ENCODE measurements at regions not wholly inside any gene's neighbourhood (a gene's known extent, or its start where the extent isn't known, plus 50 kb on each side); places are given as distances from the start of the nearest gene placed in this dataset.

GRCh38 chr3:104832530-104832929 is 534.2 kb upstream of the ALCAM start:
- H3K4me3 ChIP-seq (ENCODE audit: low read length): no peak overlapping the region
- Mint-ChIP-seq H3K27me3 (ENCODE audit: low read depth in 2 of 2) (no peaks in the 10 kb centered on the region), H3K27ac (no peak overlapping the region), H3K4me3 (no peak overlapping the region), H3K4me1 (no peaks in the 10 kb centered on the region), H3K36me3 (no peaks in the 10 kb centered on the region), H3K9me3 (peaks cover 7 to 16% of the 10 kb centered on the region in 2 donors)
- H3K4me1 ChIP-seq (ENCODE audit: control insufficient read depth, insufficient read depth, low read length): no peaks in the 10 kb centered on the region
- H3K27me3 ChIP-seq (ENCODE audit: control insufficient read depth, insufficient read depth, low read length): no peaks in the 10 kb centered on the region
- DNase-seq: no peak
- no peak overlapping the region for H3K27ac ChIP-seq (ENCODE audit: low read length)
- ATAC-seq: no peak
- intact Hi-C loops (cut with micrococcal nuclease): no loop called here
- TF ChIP-seq CTCF (IDR thresholded peaks at IDR 0.05): no peak
- H3K9me3 ChIP-seq (ENCODE audit: control insufficient read depth, insufficient read depth, low read length): no peaks in the 10 kb centered on the region
- no peaks in the 10 kb centered on the region for H3K36me3 ChIP-seq (ENCODE audit: control insufficient read depth, insufficient read depth, low read length)

- Histone ChIP-seq H3K27me3 (ENCODE audit: control insufficient read depth, insufficient read depth, low read length) (no peaks in the 10 kb centered on the region), H3K9me3 (ENCODE audit: control insufficient read depth, insufficient read depth, low read length) (no peaks in the 10 kb centered on the region), H3K4me3 (ENCODE audit: low read length) (no peak overlapping the region), H3K27ac (ENCODE audit: low read length) (no peak overlapping the region), H3K4me1 (ENCODE audit: control insufficient read depth, insufficient read depth, low read length) (no peaks in the 10 kb centered on the region), H3K36me3 (ENCODE audit: control insufficient read depth, insufficient read depth, low read length) (no peaks in the 10 kb centered on the region)
- Mint-ChIP-seq H3K36me3 (no peaks in the 10 kb centered on the region), H3K4me3 (no peak overlapping the region), H3K27me3 (ENCODE audit: low read depth in 2 of 2) (no peaks in the 10 kb centered on the region), H3K4me1 (no peaks in the 10 kb centered on the region), H3K27ac (no peak overlapping the region), H3K9me3 (peaks cover 9 to 16% of the 10 kb centered on the region in 2 donors)
- 35% methylated on average over 1 of the region's 1 CpG for WGBS (ENCODE audit: insufficient coverage)
- DNase-seq (no peak), ATAC-seq (no peak)
- intact Hi-C loops (cut with micrococcal nuclease): no loop called here
- TF ChIP-seq CTCF (IDR thresholded peaks at IDR 0.05): no peak
These were observed 531.3 kb upstream of the ALCAM start for GRCh38 chr3:104835376-104835775.

GRCh38 chr3:104846270-104846669 is 520.4 kb upstream of the ALCAM start:
- intact Hi-C loops (cut with micrococcal nuclease): no loop called here
- Mint-ChIP-seq H3K27ac (no peak overlapping the region), H3K4me1 (no peaks in the 10 kb centered on the region), H3K9me3 (peaks cover 14 to 24% of the 10 kb centered on the region in 2 donors), H3K4me3 (no peak overlapping the region), H3K36me3 (peaks cover 5% of the 10 kb centered on the region), H3K27me3 (ENCODE audit: low read depth in 2 of 2) (no peaks in the 10 kb centered on the region)
- H3K27ac ChIP-seq (ENCODE audit: low read length): no peak overlapping the region
- 11% methylated on average over 1 of the region's 2 CpGs for WGBS (ENCODE audit: insufficient coverage)
- H3K27me3 ChIP-seq (ENCODE audit: control insufficient read depth, insufficient read depth, low read length): no peaks in the 10 kb centered on the region
- no peak overlapping the region for H3K4me3 ChIP-seq (ENCODE audit: low read length)
- no peak for DNase-seq
- no peak for TF ChIP-seq CTCF (IDR thresholded peaks at IDR 0.05)
- H3K36me3 ChIP-seq (ENCODE audit: control insufficient read depth, insufficient read depth, low read length): no peaks in the 10 kb centered on the region
- no peak for ATAC-seq
- H3K9me3 ChIP-seq (ENCODE audit: control insufficient read depth, insufficient read depth, low read length): peaks cover 4% of the 10 kb centered on the region
- no peaks in the 10 kb centered on the region for H3K4me1 ChIP-seq (ENCODE audit: control insufficient read depth, insufficient read depth, low read length)

GRCh38 chr3:104849070-104849469 is 517.6 kb upstream of the ALCAM start:
- no peak overlapping the region for H3K27ac ChIP-seq (ENCODE audit: low read length)
- intact Hi-C loops (cut with micrococcal nuclease): no loop called here
- no peaks in the 10 kb centered on the region for H3K36me3 ChIP-seq (ENCODE audit: control insufficient read depth, insufficient read depth, low read length)
- no peaks in the 10 kb centered on the region for H3K27me3 ChIP-seq (ENCODE audit: control insufficient read depth, insufficient read depth, low read length)
- Mint-ChIP-seq H3K27ac (no peak overlapping the region), H3K36me3 (peaks cover 6% of the 10 kb centered on the region), H3K4me3 (no peak overlapping the region), H3K9me3 (peaks cover 14 to 30% of the 10 kb centered on the region in 2 donors), H3K4me1 (no peaks in the 10 kb centered on the region), H3K27me3 (ENCODE audit: low read depth in 2 of 2) (no peaks in the 10 kb centered on the region)
- DNase-seq: no peak
- TF ChIP-seq CTCF (IDR thresholded peaks at IDR 0.05): no peak
- no peak for ATAC-seq
- 100% methylated on average over 1 of the region's 2 CpGs for WGBS (ENCODE audit: insufficient coverage)
- no peaks in the 10 kb centered on the region for H3K4me1 ChIP-seq (ENCODE audit: control insufficient read depth, insufficient read depth, low read length)
- H3K9me3 ChIP-seq (ENCODE audit: control insufficient read depth, insufficient read depth, low read length): peaks cover 4% of the 10 kb centered on the region
- H3K4me3 ChIP-seq (ENCODE audit: low read length): no peak overlapping the region
